ENCODE measurements at regions not wholly inside any gene's neighbourhood (a gene's known extent, or its start where the extent isn't known, plus 50 kb on each side); places are given as distances from the start of the nearest gene placed in this dataset.

GRCh38 chr10:128964100-128964403 is 503.0 kb upstream of the MGMT start:
- TF ChIP-seq CTCF (IDR thresholded peaks at IDR 0.05): no peak
- Histone ChIP-seq H3K4me3 (ENCODE audit: low read depth in 1 of 2, low read length in 1 of 2) (no peak overlapping the region), H3K27ac (no peak overlapping the region), H3K36me3 (no peaks in the 10 kb centered on the region), H3K9me3 (no peaks in the 10 kb centered on the region), H3K27me3 (no peaks in the 10 kb centered on the region), H3K4me1 (ENCODE audit: control insufficient read depth in 1 of 2, insufficient read depth in 1 of 2, low read depth in 1 of 2, low read length in 1 of 2) (no peaks in the 10 kb centered on the region)

GRCh38 chr10:128967980-128968756 is 498.9 kb upstream of the MGMT start:
- no peaks in the 10 kb centered on the region for H3K4me1 ChIP-seq (ENCODE audit: control insufficient read depth in 1 of 2, insufficient read depth in 1 of 2, low read depth in 1 of 2, low read length in 1 of 2)
- H3K4me3 ChIP-seq (ENCODE audit: low read depth in 1 of 2, low read length in 1 of 2): no peak overlapping the region
- no peak overlapping the region for H3K27ac ChIP-seq
- no peaks in the 10 kb centered on the region for H3K27me3 ChIP-seq
- H3K9me3 ChIP-seq: no peaks in the 10 kb centered on the region
- no peak for TF ChIP-seq CTCF (IDR thresholded peaks at IDR 0.05)
- no peaks in the 10 kb centered on the region for H3K36me3 ChIP-seq

- no peak for TF ChIP-seq CTCF (IDR thresholded peaks at IDR 0.05)
- no peak overlapping the region for H3K27ac ChIP-seq
- H3K4me3 ChIP-seq (ENCODE audit: low read depth in 1 of 2, low read length in 1 of 2): no peak overlapping the region
- no peaks in the 10 kb centered on the region for H3K27me3 ChIP-seq
- H3K36me3 ChIP-seq: no peaks in the 10 kb centered on the region
- H3K9me3 ChIP-seq: no peaks in the 10 kb centered on the region
- H3K4me1 ChIP-seq (ENCODE audit: control insufficient read depth in 1 of 2, insufficient read depth in 1 of 2, low read depth in 1 of 2, low read length in 1 of 2): no peaks in the 10 kb centered on the region
Observed at GRCh38 chr10:128969551-128969950, 497.5 kb upstream of the MGMT start.

- Histone ChIP-seq H3K36me3 (no peaks in the 10 kb centered on the region), H3K4me1 (ENCODE audit: control insufficient read depth in 1 of 2, insufficient read depth in 1 of 2, low read depth in 1 of 2, low read length in 1 of 2) (no peaks in the 10 kb centered on the region), H3K27me3 (no peaks in the 10 kb centered on the region), H3K27ac (no peak overlapping the region), H3K4me3 (ENCODE audit: low read depth in 1 of 2, low read length in 1 of 2) (no peak overlapping the region), H3K9me3 (no peaks in the 10 kb centered on the region)
- TF ChIP-seq CTCF (IDR thresholded peaks at IDR 0.05): no peak
Observed at GRCh38 chr10:128971374-128972035, 495.5 kb upstream of the MGMT start.

GRCh38 chr10:128972036-128972405 is 495.0 kb upstream of the MGMT start:
- TF ChIP-seq CTCF (IDR thresholded peaks at IDR 0.05): no peak
- no peak overlapping the region for H3K4me3 ChIP-seq (ENCODE audit: low read depth in 1 of 2, low read length in 1 of 2)
- no peaks in the 10 kb centered on the region for H3K36me3 ChIP-seq
- no peaks in the 10 kb centered on the region for H3K27me3 ChIP-seq
- no peaks in the 10 kb centered on the region for H3K9me3 ChIP-seq
- no peaks in the 10 kb centered on the region for H3K4me1 ChIP-seq (ENCODE audit: control insufficient read depth in 1 of 2, insufficient read depth in 1 of 2, low read depth in 1 of 2, low read length in 1 of 2)
- H3K27ac ChIP-seq: no peak overlapping the region
